Hematopoietic multipotent progenitor cell treated with erythropoietin and hydrocortisone succinate and interleukin-3 and kit ligand, for 15 days (in vitro differentiated cells): ENCODE measurements at regions not wholly inside any gene's neighbourhood (a gene's known extent, or its start where the extent isn't known, plus 50 kb on each side); places are given as distances from the start of the nearest gene placed in this dataset.
"Not testable (repeated sequence)": the region's sequence is repeated elsewhere in the genome, so short reads cannot be mapped to it uniquely, and the experiment has no call there.

Experiments
- DNase-seq: peaks from one replicate; pipeline ENCODE4 v3.0.0-alpha.2; 2015; ENCODE audit warnings: low spot score

- DNase-seq = no peak
Observed at GRCh38 chr6:115630424-115631024, 430.2 kb downstream of the FRK start.

GRCh38 chr6:115629415-115629814, 431.3 kb downstream of the FRK start:
- DNase-seq = no peak

GRCh38 chr6:115618256-115618655, 442.4 kb downstream of the FRK start:
- no peak for DNase-seq

- DNase-seq = no peak
Observed at GRCh38 chr6:115617031-115617430, 443.7 kb downstream of the FRK start.

GRCh38 chr6:115613488-115613887, 447.2 kb downstream of the FRK start:
- DNase-seq = no peak

- DNase-seq = no peak
Observed at GRCh38 chr6:115612796-115613479, 447.8 kb downstream of the FRK start.

- no peak for DNase-seq
Observed at GRCh38 chr6:115612216-115612615, 448.5 kb downstream of the FRK start.

- DNase-seq = no peak
Observed at GRCh38 chr6:115610696-115611095, 450.0 kb downstream of the FRK start.

GRCh38 chr6:115609111-115609510, 451.6 kb downstream of the FRK start:
- DNase-seq = no peak

GRCh38 chr6:115602466-115602865, 458.2 kb downstream of the FRK start:
- DNase-seq = no peak

- no peak for DNase-seq
Observed at GRCh38 chr6:115601509-115601908, 459.2 kb downstream of the FRK start.

GRCh38 chr6:115601064-115601463, 459.6 kb downstream of the FRK start:
- no peak for DNase-seq

GRCh38 chr6:115594891-115595290, 465.8 kb downstream of the FRK start:
- no peak for DNase-seq

GRCh38 chr6:115592025-115592424, 468.7 kb downstream of the FRK start:
- DNase-seq = no peak

- not testable (repeated sequence) for DNase-seq
Observed at GRCh38 chr6:115589072-115589471, 471.6 kb downstream of the FRK start.

- DNase-seq = no peak
Observed at GRCh38 chr6:115583290-115583689, 477.4 kb downstream of the FRK start.

GRCh38 chr6:115582386-115582785, 478.3 kb downstream of the FRK start:
- DNase-seq = no peak

GRCh38 chr6:115579565-115579964, 481.1 kb downstream of the FRK start:
- not testable (repeated sequence) for DNase-seq

GRCh38 chr6:115577270-115577669, 483.4 kb downstream of the FRK start:
- no peak for DNase-seq

- DNase-seq = no peak
Observed at GRCh38 chr6:115575285-115575684, 485.4 kb downstream of the FRK start.

GRCh38 chr6:115573861-115574260, 486.8 kb downstream of the FRK start:
- DNase-seq = no peak

- DNase-seq = no peak
Observed at GRCh38 chr6:115570331-115570730, 490.4 kb downstream of the FRK start.

- no peak for DNase-seq
Observed at GRCh38 chr6:115554060-115554459, 506.6 kb downstream of the FRK start.

- no peak for DNase-seq
Observed at GRCh38 chr6:115551527-115551926, 509.2 kb downstream of the FRK start.
